DOHH2 (cell line): ENCODE measurements at regions not wholly inside any gene's neighbourhood (a gene's known extent, or its start where the extent isn't known, plus 50 kb on each side); places are given as distances from the start of the nearest gene placed in this dataset.

Source experiments
- H3F3A ChIP-seq: fragments of 200-600 bp; sonication (generic), shearing (Covaris generic); 2 replicates; pipeline ENCODE4 v1.6.0; 2016; ENCODE audit warnings: antibody characterized with exemption, mild to moderate bottlenecking; ENCODE audit not compliant: control insufficient read depth, insufficient read depth
- H3K27ac ChIP-seq: fragments of 200-600 bp; sonication (generic); 2 replicates; pipeline ENCODE4 v1.5.1; 2014; ENCODE audit warnings: low read depth, mild to moderate bottlenecking, low read length, moderate library complexity
- H3K27me3 ChIP-seq: fragments of 200-600 bp; sonication (generic); 2 replicates; pipeline ENCODE4 v1.6.1; 2014; ENCODE audit warnings: mild to moderate bottlenecking, low read length, mixed read lengths; ENCODE audit not compliant: control insufficient read depth
- H3K36me3 ChIP-seq: fragments of 200-600 bp; sonication (generic); 2 replicates; pipeline ENCODE4 v1.6.1; 2014; ENCODE audit warnings: mild to moderate bottlenecking, low read length, moderate library complexity, mixed read lengths; ENCODE audit not compliant: control insufficient read depth
- H3K4me1 ChIP-seq: fragments of 200-600 bp; sonication (generic); 2 replicates; pipeline ENCODE4 v1.6.1; 2014; ENCODE audit warnings: mild to moderate bottlenecking, low read length, mixed read lengths; ENCODE audit not compliant: control insufficient read depth
- H3K4me2 ChIP-seq: fragments of 200-600 bp; sonication (generic); 2 replicates; pipeline ENCODE4 v1.6.0; 2014; ENCODE audit warnings: mild to moderate bottlenecking, low read length, moderate library complexity
- H3K4me3 ChIP-seq: fragments of 200-600 bp; sonication (generic); 2 replicates; pipeline ENCODE4 v1.5.1; 2014; ENCODE audit warnings: mild to moderate bottlenecking, low read length, mixed read lengths
- H3K79me2 ChIP-seq: fragments of 200-600 bp; sonication (generic); 2 replicates; pipeline ENCODE4 v1.6.1; 2014; ENCODE audit warnings: mild to moderate bottlenecking, low read length, mixed read lengths; ENCODE audit not compliant: control insufficient read depth
- H3K9me2 ChIP-seq: fragments of 200-600 bp; sonication (generic); replicated peaks from 2 replicates; pipeline ENCODE4 v1.6.1; 2014; ENCODE audit warnings: mild to moderate bottlenecking, low read length, mixed read lengths; ENCODE audit not compliant: control insufficient read depth
- H3K9me3 ChIP-seq: fragments of 200-600 bp; sonication (generic); 2 replicates; pipeline ENCODE4 v1.6.1; 2014; ENCODE audit warnings: antibody characterized with exemption, low read length, mixed read lengths; ENCODE audit not compliant: control insufficient read depth, insufficient read depth
- H4K20me1 ChIP-seq: fragments of 200-600 bp; sonication (generic); 2 replicates; pipeline ENCODE4 v1.6.0; 2014; ENCODE audit warnings: low read depth, mild to moderate bottlenecking, antibody characterized with exemption, low read length, moderate library complexity; ENCODE audit not compliant: control insufficient read depth, insufficient read depth
- EZH2phosphoT487 ChIP-seq: fragments of 200-600 bp; sonication (generic); IDR thresholded peaks from 2 replicates; pipeline ENCODE4 v1.6.1; 2017; ENCODE audit warnings: borderline replicate concordance, mild to moderate bottlenecking, antibody characterized with exemption, low read length, moderate library complexity, mixed read lengths
- TF ChIP-seq, protein P1 (sequence below): fragments of 200-600 bp; sonication (generic); IDR thresholded peaks from one replicate; pipeline ENCODE4 v1.5.1; 2014; ENCODE audit warnings: antibody characterized with exemption, mild to moderate bottlenecking, low read depth, low read length; ENCODE audit not compliant: poor library complexity, severe bottlenecking

DNA sequence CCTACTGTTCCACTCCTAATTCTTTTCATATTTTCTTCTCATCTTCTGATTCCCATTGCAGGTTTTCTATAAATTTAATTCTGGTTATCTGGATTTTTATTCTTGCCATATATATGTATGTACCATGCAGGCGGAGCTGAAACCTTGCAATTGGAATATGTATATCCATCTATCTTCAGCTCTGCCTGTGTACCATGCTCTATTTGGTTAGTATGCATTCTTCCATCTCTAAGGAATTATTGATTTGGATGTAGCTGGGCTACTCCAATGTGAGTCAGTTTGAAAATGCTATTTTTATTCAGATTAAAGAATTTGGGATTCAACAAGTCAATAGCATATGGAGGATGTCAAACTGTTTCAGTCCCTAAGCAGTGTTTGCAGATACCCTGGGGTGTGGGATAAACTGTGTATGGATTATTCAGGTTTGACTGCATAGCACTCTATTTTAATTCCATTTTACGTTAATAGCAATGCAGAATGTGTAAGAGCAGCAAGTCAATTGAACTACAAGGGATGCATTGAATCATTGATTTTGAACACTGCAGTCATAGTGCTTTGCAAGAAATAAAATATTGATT, 528.1 kb upstream of the FZD8 start:
- H3K4me3 ChIP-seq: no peak overlapping the region
- H3F3A ChIP-seq: no peaks in the 10 kb centered on the region
- no peaks in the 10 kb centered on the region for H3K79me2 ChIP-seq

DNA sequence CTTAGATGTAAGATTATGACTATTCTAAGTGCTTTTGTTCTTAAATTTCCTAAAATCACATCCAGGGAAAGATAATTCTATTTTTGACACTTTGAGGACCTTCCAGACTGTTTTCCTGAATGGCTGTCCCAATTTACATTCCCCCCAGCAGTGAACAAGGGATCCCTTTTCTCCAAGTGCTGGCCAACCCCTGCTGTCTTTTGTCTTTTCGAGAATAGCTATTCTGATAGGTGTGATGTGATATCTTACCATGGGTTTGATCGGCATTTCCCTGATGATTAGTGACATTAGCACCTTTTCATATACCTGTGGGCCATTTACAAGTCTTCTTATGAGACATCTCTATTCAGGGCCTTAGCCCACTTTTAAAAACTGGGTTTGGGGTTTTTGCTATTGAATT, 526.7 kb upstream of the FZD8 start:
- H3K4me1 ChIP-seq: no peaks in the 10 kb centered on the region
- TF ChIP-seq, protein P1, sequence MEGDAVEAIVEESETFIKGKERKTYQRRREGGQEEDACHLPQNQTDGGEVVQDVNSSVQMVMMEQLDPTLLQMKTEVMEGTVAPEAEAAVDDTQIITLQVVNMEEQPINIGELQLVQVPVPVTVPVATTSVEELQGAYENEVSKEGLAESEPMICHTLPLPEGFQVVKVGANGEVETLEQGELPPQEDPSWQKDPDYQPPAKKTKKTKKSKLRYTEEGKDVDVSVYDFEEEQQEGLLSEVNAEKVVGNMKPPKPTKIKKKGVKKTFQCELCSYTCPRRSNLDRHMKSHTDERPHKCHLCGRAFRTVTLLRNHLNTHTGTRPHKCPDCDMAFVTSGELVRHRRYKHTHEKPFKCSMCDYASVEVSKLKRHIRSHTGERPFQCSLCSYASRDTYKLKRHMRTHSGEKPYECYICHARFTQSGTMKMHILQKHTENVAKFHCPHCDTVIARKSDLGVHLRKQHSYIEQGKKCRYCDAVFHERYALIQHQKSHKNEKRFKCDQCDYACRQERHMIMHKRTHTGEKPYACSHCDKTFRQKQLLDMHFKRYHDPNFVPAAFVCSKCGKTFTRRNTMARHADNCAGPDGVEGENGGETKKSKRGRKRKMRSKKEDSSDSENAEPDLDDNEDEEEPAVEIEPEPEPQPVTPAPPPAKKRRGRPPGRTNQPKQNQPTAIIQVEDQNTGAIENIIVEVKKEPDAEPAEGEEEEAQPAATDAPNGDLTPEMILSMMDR: no peak
- no peak for TF ChIP-seq EZH2phosphoT487
- H3K4me2 ChIP-seq: no peak overlapping the region
- no peaks in the 10 kb centered on the region for H3K9me2 ChIP-seq
- no peaks in the 10 kb centered on the region for H3K9me3 ChIP-seq
- no peaks in the 10 kb centered on the region for H3K27me3 ChIP-seq
- no peak overlapping the region for H3K4me3 ChIP-seq
- no peaks in the 10 kb centered on the region for H4K20me1 ChIP-seq
- H3K79me2 ChIP-seq: no peaks in the 10 kb centered on the region
- no peaks in the 10 kb centered on the region for H3K36me3 ChIP-seq
- H3K27ac ChIP-seq: no peak overlapping the region
- no peaks in the 10 kb centered on the region for H3F3A ChIP-seq

More for the DNA sequence above, 528.1 kb upstream of the FZD8 start:
- Histone ChIP-seq H3K27me3 (no peaks in the 10 kb centered on the region), H4K20me1 (no peaks in the 10 kb centered on the region), H3K4me2 (no peak overlapping the region), H3K9me2 (no peaks in the 10 kb centered on the region), H3K36me3 (no peaks in the 10 kb centered on the region), H3K27ac (no peak overlapping the region), H3K4me1 (no peaks in the 10 kb centered on the region), H3K9me3 (no peaks in the 10 kb centered on the region)
- TF ChIP-seq EZH2phosphoT487: no peak
- TF ChIP-seq, protein P1: no peak

DNA sequence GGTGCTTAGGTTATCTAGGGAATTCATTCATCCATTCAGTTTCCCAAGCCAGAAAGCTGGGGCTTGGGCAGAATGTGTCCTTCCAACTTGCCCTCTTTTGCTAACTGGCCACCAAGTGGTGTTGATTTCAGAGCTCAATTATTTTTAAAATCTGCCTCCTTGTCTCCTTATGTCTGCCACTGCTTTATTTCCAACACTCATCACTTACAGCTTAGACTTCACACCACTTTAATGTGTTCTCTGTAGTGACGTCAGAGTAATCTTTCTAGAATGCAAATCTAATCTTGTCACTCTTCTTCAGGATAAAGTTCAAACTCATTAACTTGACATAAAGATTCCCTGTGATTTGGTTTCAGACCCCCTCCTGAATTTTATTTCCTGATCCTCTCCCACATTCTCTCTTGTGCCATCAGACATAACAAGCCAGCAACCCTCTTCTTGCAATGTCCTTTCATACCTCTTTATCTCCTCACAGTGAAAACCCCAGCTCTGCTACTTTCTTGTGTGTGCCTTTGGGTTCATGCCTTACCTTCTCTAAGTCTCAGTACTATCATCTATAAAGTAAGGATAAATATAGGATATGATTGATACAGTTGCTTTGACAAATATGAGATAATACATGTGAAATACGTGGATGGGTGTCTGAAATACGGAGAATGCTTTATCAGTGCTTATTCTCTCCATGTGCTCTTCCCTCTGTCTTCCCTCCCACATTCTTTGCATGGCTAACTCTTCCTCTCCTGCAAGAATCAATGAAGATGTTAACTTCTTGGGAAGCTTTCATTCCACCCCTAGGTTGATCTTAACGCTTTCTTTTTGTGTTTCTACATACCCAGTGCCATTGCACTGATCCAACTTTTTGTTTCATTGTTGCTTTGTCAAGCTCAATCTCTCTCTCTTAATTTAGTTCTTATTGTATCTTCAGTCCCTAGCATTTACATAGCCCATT, 522.7 kb upstream of the FZD8 start:
- TF ChIP-seq, protein P1: no peak
- TF ChIP-seq EZH2phosphoT487: no peak
- H3F3A ChIP-seq: no peaks in the 10 kb centered on the region
- H3K4me3 ChIP-seq: no peak overlapping the region
- no peaks in the 10 kb centered on the region for H3K79me2 ChIP-seq
- no peaks in the 10 kb centered on the region for H3K9me3 ChIP-seq
- H3K36me3 ChIP-seq: no peaks in the 10 kb centered on the region
- no peaks in the 10 kb centered on the region for H3K9me2 ChIP-seq
- H3K27me3 ChIP-seq: no peaks in the 10 kb centered on the region
- no peaks in the 10 kb centered on the region for H4K20me1 ChIP-seq
- no peak overlapping the region for H3K27ac ChIP-seq
- H3K4me2 ChIP-seq: no peak overlapping the region
- no peaks in the 10 kb centered on the region for H3K4me1 ChIP-seq
